Skeletal muscle tissue (tissue), 3 donors: ENCODE measurements at regions not wholly inside any gene's neighbourhood (a gene's known extent, or its start where the extent isn't known, plus 50 kb on each side); places are given as distances from the start of the nearest gene placed in this dataset.
"Not testable (repeated sequence)": the region's sequence is repeated elsewhere in the genome, so short reads cannot be mapped to it uniquely, and the experiment has no call there.

Experiments
- H3K27ac ChIP-seq: one replicate; pipeline ENCODE4 v1.7.0; 2013; ENCODE audit warnings: mild to moderate bottlenecking, low read depth, low read length, inconsistent platforms
- H3K27me3 ChIP-seq, 3 donors: one replicate each; pipeline ENCODE4 v1.7.0; 2013; ENCODE audit warnings: low read length in 3 of 3; ENCODE audit not compliant: control insufficient read depth in 3 of 3, insufficient read depth in 3 of 3
- H3K36me3 ChIP-seq, 3 donors: one replicate each; pipeline ENCODE4 v1.7.0; 2013; ENCODE audit warnings: low read length in 3 of 3; ENCODE audit not compliant: control insufficient read depth in 3 of 3, insufficient read depth in 3 of 3
- H3K4me1 ChIP-seq, 3 donors: one replicate each; pipeline ENCODE4 v1.7.0; 2013; ENCODE audit warnings: low read length in 3 of 3, mild to moderate bottlenecking in 3 of 3; ENCODE audit not compliant: control insufficient read depth in 3 of 3, insufficient read depth in 3 of 3
- H3K4me3 ChIP-seq, 3 donors: one replicate each; pipeline ENCODE4 v1.7.0; 2013; ENCODE audit warnings: low read length in 3 of 3
- H3K9ac ChIP-seq, 3 donors: one replicate each; pipeline ENCODE4 v1.7.0; 2013; ENCODE audit warnings: low read length in 3 of 3, mild to moderate bottlenecking in 3 of 3, moderate library complexity in 2 of 3, low read depth in 1 of 3
- H3K9me3 ChIP-seq, 3 donors: one replicate each; pipeline ENCODE4 v1.7.0; 2013; ENCODE audit warnings: low read length in 3 of 3; ENCODE audit not compliant: control insufficient read depth in 3 of 3
- donor health status: Osteomylitis.

DNA sequence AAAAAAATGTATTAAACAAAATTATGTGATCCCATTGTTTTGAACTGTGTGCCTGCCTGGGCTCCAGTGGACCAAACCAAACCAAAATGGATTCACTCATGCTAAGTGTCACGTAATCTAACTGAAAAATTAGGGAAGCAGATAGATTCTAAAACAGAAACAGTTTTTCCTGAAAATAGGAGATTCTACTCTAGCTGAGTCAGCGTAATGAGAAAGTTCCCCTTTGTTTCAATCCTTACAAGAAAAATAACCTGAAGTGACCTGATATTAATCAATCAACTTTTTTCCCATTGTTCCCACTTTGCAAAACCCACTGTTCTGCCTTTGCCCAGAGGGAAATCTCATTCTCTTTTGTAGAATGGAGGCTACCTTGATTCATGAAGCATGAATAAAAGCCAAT lies 682.4 kb upstream of the CDH10 start:
- peaks cover 0 to 5% (median 0%) of the 10 kb centered on the region in 3 donors for H3K9me3 ChIP-seq
- no peak overlapping the region for H3K27ac ChIP-seq
- H3K27me3 ChIP-seq = no peaks in the 10 kb centered on the region
- no peaks in the 10 kb centered on the region for H3K4me1 ChIP-seq
- no peak overlapping the region for H3K4me3 ChIP-seq
- H3K9ac ChIP-seq = no peak overlapping the region
- no peaks in the 10 kb centered on the region for H3K36me3 ChIP-seq

DNA sequence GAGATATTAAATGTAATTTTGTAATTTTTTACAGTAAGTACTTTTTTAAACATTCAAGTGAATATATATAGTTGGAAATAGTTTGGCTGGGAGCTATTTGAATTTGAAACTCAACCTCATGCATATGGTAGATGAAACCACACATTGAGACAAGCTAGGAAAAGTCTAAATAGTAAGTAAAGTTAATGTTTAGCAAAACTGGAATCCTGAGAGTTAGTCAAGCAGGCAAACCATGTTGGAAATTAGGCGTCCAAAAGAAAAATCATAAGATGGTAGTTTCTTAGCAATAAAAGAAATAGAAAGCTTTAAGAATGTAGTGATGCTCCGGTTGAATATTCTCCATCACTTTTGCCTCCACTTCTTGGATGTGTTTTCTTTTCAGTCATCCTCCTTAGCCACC lies 657.1 kb upstream of the CDH10 start:
- no peaks in the 10 kb centered on the region for H3K4me1 ChIP-seq
- H3K27ac ChIP-seq = no peak overlapping the region
- no peaks in the 10 kb centered on the region for H3K9me3 ChIP-seq
- H3K36me3 ChIP-seq = no peaks in the 10 kb centered on the region
- no peak overlapping the region for H3K4me3 ChIP-seq
- H3K9ac ChIP-seq = no peak overlapping the region
- no peaks in the 10 kb centered on the region for H3K27me3 ChIP-seq

DNA sequence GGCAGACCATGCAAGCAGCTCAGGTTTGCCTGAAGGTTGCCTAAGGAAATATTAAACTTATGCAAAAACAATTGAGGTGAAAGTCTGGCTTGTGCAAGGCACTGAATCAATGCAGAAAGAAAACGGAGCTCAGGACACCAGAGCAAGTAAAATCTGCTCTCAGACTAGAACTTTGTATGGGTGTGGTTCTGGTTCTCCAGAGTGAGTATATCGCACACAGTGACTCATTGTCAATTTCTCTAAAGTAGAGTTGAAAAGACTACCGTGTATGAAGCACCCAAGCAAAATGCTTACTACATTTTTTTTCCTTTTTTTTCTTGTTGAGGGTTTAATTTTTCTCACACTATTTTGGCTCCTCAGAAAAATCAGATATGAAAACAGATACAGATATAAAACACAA lies 650.3 kb upstream of the CDH10 start:
- Histone ChIP-seq H3K36me3 (no peaks in the 10 kb centered on the region), H3K9ac (no peak overlapping the region), H3K27me3 (no peaks in the 10 kb centered on the region), H3K4me3 (no peak overlapping the region), H3K27ac (no peak overlapping the region), H3K4me1 (no peaks in the 10 kb centered on the region), H3K9me3 (peaks cover 0 to 3% (median 0%) of the 10 kb centered on the region in 3 donors)

DNA sequence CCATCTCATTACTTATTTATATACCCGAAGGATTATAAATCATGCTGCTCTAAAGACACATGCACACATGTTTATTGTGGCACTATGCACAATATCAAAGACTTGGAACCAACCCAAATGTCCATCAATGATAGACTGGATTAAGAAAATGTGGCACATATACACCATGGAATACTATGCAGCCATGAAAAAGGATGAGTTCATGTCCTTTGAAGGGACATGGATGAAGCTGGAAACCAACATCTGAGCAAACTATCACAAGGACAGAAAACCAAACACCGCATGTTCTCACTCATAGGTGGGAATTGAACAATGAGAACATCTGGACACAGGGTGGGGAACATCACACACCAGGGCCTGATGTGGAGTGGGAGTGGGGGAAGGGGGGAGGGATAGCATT lies 645.0 kb upstream of the CDH10 start:
- H3K4me3 ChIP-seq, H3K9me3 ChIP-seq, H3K36me3 ChIP-seq, H3K27me3 ChIP-seq, H3K27ac ChIP-seq, H3K4me1 ChIP-seq, H3K9ac ChIP-seq: not testable (repeated sequence)

GRCh38 chr5:25286319-25286718 lies 641.5 kb upstream of the CDH10 start:
- Histone ChIP-seq H3K4me3 (no peak overlapping the region), H3K36me3 (no peaks in the 10 kb centered on the region), H3K27ac (no peak overlapping the region), H3K4me1 (no peaks in the 10 kb centered on the region), H3K9ac (no peak overlapping the region), H3K27me3 (no peaks in the 10 kb centered on the region), H3K9me3 (peaks cover 0 to 3% (median 0%) of the 10 kb centered on the region in 3 donors)

GRCh38 chr5:25285136-25285535 lies 640.4 kb upstream of the CDH10 start:
- H3K27me3 ChIP-seq = no peaks in the 10 kb centered on the region
- no peaks in the 10 kb centered on the region for H3K36me3 ChIP-seq
- H3K4me3 ChIP-seq = no peak overlapping the region
- H3K9me3 ChIP-seq = no peaks in the 10 kb centered on the region
- H3K9ac ChIP-seq = no peak overlapping the region
- no peaks in the 10 kb centered on the region for H3K4me1 ChIP-seq
- no peak overlapping the region for H3K27ac ChIP-seq

DNA sequence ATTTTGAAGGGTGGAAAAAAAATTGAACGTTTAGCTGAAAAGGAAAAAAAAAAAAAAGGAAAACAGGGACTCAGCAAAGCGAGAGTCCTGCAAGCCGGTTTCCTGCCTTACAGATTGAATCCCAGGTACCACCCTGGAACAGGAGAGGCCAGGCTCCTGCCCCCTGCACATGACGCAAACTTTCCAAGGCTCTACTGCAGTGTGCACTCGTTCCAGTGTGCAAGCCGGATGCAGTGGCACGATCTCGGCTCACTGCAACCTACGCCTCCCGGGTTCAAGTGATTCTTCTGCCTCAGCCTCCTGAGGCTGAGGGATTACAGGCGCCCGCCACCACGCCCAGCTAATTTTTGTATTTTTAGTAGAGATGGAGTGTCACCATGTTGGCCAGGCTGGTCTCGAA lies 618.7 kb upstream of the CDH10 start:
- H3K9me3 ChIP-seq, H3K36me3 ChIP-seq, H3K27ac ChIP-seq, H3K9ac ChIP-seq, H3K4me3 ChIP-seq, H3K27me3 ChIP-seq, H3K4me1 ChIP-seq: not testable (repeated sequence)

- H3K9ac ChIP-seq = no peak overlapping the region
- H3K27ac ChIP-seq = no peak overlapping the region
- no peaks in the 10 kb centered on the region for H3K9me3 ChIP-seq
- no peaks in the 10 kb centered on the region for H3K36me3 ChIP-seq
- H3K4me3 ChIP-seq = no peak overlapping the region
- H3K4me1 ChIP-seq = no peaks in the 10 kb centered on the region
- H3K27me3 ChIP-seq = no peaks in the 10 kb centered on the region
Measured at GRCh38 chr5:25262221-25262620, 617.4 kb upstream of the CDH10 start.

DNA sequence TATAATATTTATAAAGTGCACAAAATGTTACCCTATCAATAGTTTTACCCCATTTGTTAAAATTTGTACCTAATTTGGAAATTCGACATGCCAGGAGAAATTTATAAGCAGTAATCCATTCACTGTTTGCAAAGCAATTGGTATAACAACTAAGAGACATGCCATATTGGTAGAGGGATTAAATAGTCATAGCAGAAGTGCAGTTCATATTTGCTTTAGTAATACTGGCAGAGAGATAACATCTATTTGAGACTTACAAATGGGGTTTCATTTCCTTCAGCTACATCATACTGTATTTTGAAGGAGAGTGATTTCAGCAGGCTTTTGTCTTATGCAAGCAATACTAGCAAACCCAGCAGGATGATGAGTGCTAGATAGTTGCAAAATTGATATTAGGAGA lies 610.4 kb upstream of the CDH10 start:
- H3K9me3 ChIP-seq = no peaks in the 10 kb centered on the region
- H3K4me1 ChIP-seq = no peaks in the 10 kb centered on the region
- H3K9ac ChIP-seq = no peak overlapping the region
- H3K36me3 ChIP-seq = no peaks in the 10 kb centered on the region
- no peak overlapping the region for H3K4me3 ChIP-seq
- H3K27ac ChIP-seq = no peak overlapping the region
- no peaks in the 10 kb centered on the region for H3K27me3 ChIP-seq

DNA sequence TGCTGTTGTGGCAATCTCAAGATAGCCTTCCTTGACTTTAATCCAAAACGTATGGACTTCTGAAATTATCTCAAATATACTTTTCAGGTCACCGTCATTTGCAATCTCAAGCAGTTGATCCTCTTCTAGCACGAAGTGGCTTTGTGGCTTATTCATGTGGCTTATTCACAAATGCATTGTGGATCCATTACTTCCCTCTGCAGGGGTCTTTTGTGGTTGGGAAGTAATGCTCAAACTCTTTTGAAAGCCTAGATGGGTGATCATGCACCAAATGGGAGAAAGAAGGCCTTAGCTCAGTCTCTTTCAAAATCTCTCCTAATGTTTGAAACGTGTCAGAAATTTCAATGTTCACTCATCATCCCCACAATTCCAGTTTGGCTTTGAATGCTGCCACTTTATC lies 597.2 kb upstream of the CDH10 start:
- Histone ChIP-seq H3K9ac (no peak overlapping the region), H3K27ac (no peak overlapping the region), H3K36me3 (no peaks in the 10 kb centered on the region), H3K9me3 (no peaks in the 10 kb centered on the region), H3K4me3 (no peak overlapping the region), H3K27me3 (no peaks in the 10 kb centered on the region), H3K4me1 (no peaks in the 10 kb centered on the region)

- not testable (repeated sequence) for H3K4me3 ChIP-seq, H3K27me3 ChIP-seq
Measured at GRCh38 chr5:25238720-25239119, 593.9 kb upstream of the CDH10 start.

More at GRCh38 chr5:25238720-25239119, 593.9 kb upstream of the CDH10 start:
- not testable (repeated sequence) for H3K9ac ChIP-seq, H3K4me1 ChIP-seq, H3K36me3 ChIP-seq, H3K9me3 ChIP-seq, H3K27ac ChIP-seq
